NCI-H748 (cell line): ENCODE measurements at regions not wholly inside any gene's neighbourhood (a gene's known extent, or its start where the extent isn't known, plus 50 kb on each side); places are given as distances from the start of the nearest gene placed in this dataset.
A peak's percentile ranks its signal among the peaks of the same experiment; 100 is the strongest.

Experiments
- DNase-seq: peaks from one replicate; lab custom pipeline; 2025; ENCODE audit not compliant: unreplicated experiment; lab: John Stamatoyannopoulos, UW

GRCh38 chr11:69242266-69242920 is 51.6 kb upstream of the MYEOV start:
- DNase-seq, result peak; percentile 12

GRCh38 chr11:69243496-69244200 is 50.3 kb upstream of the MYEOV start:
- DNase-seq, result no peak
